Loucy (cell line): ENCODE measurements at regions not wholly inside any gene's neighbourhood (a gene's known extent, or its start where the extent isn't known, plus 50 kb on each side); places are given as distances from the start of the nearest gene placed in this dataset.

ENCODE experiments used
- EZH2phosphoT487 ChIP-seq: fragments of 200-600 bp; IDR thresholded peaks from 2 replicates; pipeline ENCODE4 v1.6.1; 2018; ENCODE audit warnings: antibody characterized with exemption, mild to moderate bottlenecking, moderate library complexity, borderline replicate concordance
- TF ChIP-seq, protein P1 (sequence below): fragments of 200-600 bp; sonication (generic); conservative IDR thresholded peaks from 2 replicates; pipeline ENCODE4 v1.5.1; 2014; ENCODE audit warnings: mild to moderate bottlenecking, antibody characterized with exemption, low read length

- TF ChIP-seq, protein P1, sequence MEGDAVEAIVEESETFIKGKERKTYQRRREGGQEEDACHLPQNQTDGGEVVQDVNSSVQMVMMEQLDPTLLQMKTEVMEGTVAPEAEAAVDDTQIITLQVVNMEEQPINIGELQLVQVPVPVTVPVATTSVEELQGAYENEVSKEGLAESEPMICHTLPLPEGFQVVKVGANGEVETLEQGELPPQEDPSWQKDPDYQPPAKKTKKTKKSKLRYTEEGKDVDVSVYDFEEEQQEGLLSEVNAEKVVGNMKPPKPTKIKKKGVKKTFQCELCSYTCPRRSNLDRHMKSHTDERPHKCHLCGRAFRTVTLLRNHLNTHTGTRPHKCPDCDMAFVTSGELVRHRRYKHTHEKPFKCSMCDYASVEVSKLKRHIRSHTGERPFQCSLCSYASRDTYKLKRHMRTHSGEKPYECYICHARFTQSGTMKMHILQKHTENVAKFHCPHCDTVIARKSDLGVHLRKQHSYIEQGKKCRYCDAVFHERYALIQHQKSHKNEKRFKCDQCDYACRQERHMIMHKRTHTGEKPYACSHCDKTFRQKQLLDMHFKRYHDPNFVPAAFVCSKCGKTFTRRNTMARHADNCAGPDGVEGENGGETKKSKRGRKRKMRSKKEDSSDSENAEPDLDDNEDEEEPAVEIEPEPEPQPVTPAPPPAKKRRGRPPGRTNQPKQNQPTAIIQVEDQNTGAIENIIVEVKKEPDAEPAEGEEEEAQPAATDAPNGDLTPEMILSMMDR: no peak
- TF ChIP-seq EZH2phosphoT487: no peak
These were observed 1279.8 kb upstream of the ADGRL2 start for GRCh38 chr1:80520949-80521348.
